ENCODE measurements at regions not wholly inside any gene's neighbourhood (a gene's known extent, or its start where the extent isn't known, plus 50 kb on each side); places are given as distances from the start of the nearest gene placed in this dataset.
"Not testable (repeated sequence)": the region's sequence is repeated elsewhere in the genome, so short reads cannot be mapped to it uniquely, and the experiment has no call there.

GRCh38 chr4:66273110-66273509, 602.8 kb upstream of the EPHA5 start:
- Histone ChIP-seq H3K36me3 (ENCODE audit: control insufficient read depth, insufficient read depth, low read length) (no peaks in the 10 kb centered on the region), H2AFZ (ENCODE audit: low read length) (no peak overlapping the region), H3K9ac (ENCODE audit: insufficient read depth, low read length) (no peak overlapping the region), H3K79me2 (ENCODE audit: control insufficient read depth, insufficient read depth, low read length) (no peaks in the 10 kb centered on the region), H3K4me1 (ENCODE audit: control insufficient read depth, extremely low read depth, insufficient read depth, low read length) (no peaks in the 10 kb centered on the region), H3K9me3 (ENCODE audit: control insufficient read depth, insufficient read depth, low read depth, low read length) (no peaks in the 10 kb centered on the region), H4K20me1 (ENCODE audit: control insufficient read depth, extremely low read depth, insufficient read depth, low read length) (no peaks in the 10 kb centered on the region), H3K4me3 (replicated peaks in 1 of 4; ENCODE audit: control extremely low read depth in 1 of 4, insufficient read depth in 1 of 4, low read depth in 3 of 4, low read length in 4 of 4) (no peak overlapping the region), H3K27ac (ENCODE audit: insufficient read depth, low read length) (no peak overlapping the region), H3K27me3 (ENCODE audit: control insufficient read depth, insufficient read depth, low read length) (no peaks in the 10 kb centered on the region), H3K4me2 (ENCODE audit: extremely low read depth, insufficient read depth, low read length) (no peak overlapping the region)
- DNase-seq (ENCODE audit: low read depth in 2 of 2), result no peak
- no peak for TF ChIP-seq EZH2 (IDR thresholded peaks at IDR 0.05; ENCODE audit: low read length, missing control alignments)
- no peak for TF ChIP-seq CTCF (conservative IDR thresholded peaks at IDR 0.05 in 1 of 2, IDR thresholded peaks at IDR 0.05 in 1 of 2; ENCODE audit: low read depth in 1 of 2, low read length in 2 of 2)

- peak in 1 of 2 donors; percentile 59 for DNase-seq (ENCODE audit: low read depth in 2 of 2)
- H3K4me2 ChIP-seq (ENCODE audit: extremely low read depth, insufficient read depth, low read length); H3K9me3 ChIP-seq (ENCODE audit: control insufficient read depth, insufficient read depth, low read depth, low read length); H3K4me1 ChIP-seq (ENCODE audit: control insufficient read depth, extremely low read depth, insufficient read depth, low read length); H2AFZ ChIP-seq (ENCODE audit: low read length); H4K20me1 ChIP-seq (ENCODE audit: control insufficient read depth, extremely low read depth, insufficient read depth, low read length); H3K27ac ChIP-seq (ENCODE audit: insufficient read depth, low read length); H3K79me2 ChIP-seq (ENCODE audit: control insufficient read depth, insufficient read depth, low read length); H3K4me3 ChIP-seq (replicated peaks in 1 of 4; ENCODE audit: control extremely low read depth in 1 of 4, insufficient read depth in 1 of 4, low read depth in 3 of 4, low read length in 4 of 4); H3K36me3 ChIP-seq (ENCODE audit: control insufficient read depth, insufficient read depth, low read length); H3K9ac ChIP-seq (ENCODE audit: insufficient read depth, low read length); H3K27me3 ChIP-seq (ENCODE audit: control insufficient read depth, insufficient read depth, low read length): not testable (repeated sequence)
Measured at GRCh38 chr4:66270356-66270755, 600.1 kb upstream of the EPHA5 start.

GRCh38 chr4:66266554-66266953, 596.3 kb upstream of the EPHA5 start:
- not testable (repeated sequence) for H3K36me3 ChIP-seq (ENCODE audit: control insufficient read depth, insufficient read depth, low read length); H3K9ac ChIP-seq (ENCODE audit: insufficient read depth, low read length); H3K79me2 ChIP-seq (ENCODE audit: control insufficient read depth, insufficient read depth, low read length); H3K4me2 ChIP-seq (ENCODE audit: extremely low read depth, insufficient read depth, low read length); H3K4me1 ChIP-seq (ENCODE audit: control insufficient read depth, extremely low read depth, insufficient read depth, low read length); H4K20me1 ChIP-seq (ENCODE audit: control insufficient read depth, extremely low read depth, insufficient read depth, low read length); H2AFZ ChIP-seq (ENCODE audit: low read length); H3K27me3 ChIP-seq (ENCODE audit: control insufficient read depth, insufficient read depth, low read length); H3K9me3 ChIP-seq (ENCODE audit: control insufficient read depth, insufficient read depth, low read depth, low read length); DNase-seq (ENCODE audit: low read depth in 2 of 2); H3K4me3 ChIP-seq (replicated peaks in 1 of 4; ENCODE audit: control extremely low read depth in 1 of 4, insufficient read depth in 1 of 4, low read depth in 3 of 4, low read length in 4 of 4); H3K27ac ChIP-seq (ENCODE audit: insufficient read depth, low read length)

- DNase-seq (ENCODE audit: low read depth in 2 of 2), result no peak
- H2AFZ ChIP-seq (ENCODE audit: low read length), result no peak overlapping the region
- H3K79me2 ChIP-seq (ENCODE audit: control insufficient read depth, insufficient read depth, low read length), result no peaks in the 10 kb centered on the region
- H4K20me1 ChIP-seq (ENCODE audit: control insufficient read depth, extremely low read depth, insufficient read depth, low read length), result no peaks in the 10 kb centered on the region
- no peak overlapping the region for H3K4me3 ChIP-seq (replicated peaks in 1 of 4; ENCODE audit: control extremely low read depth in 1 of 4, insufficient read depth in 1 of 4, low read depth in 3 of 4, low read length in 4 of 4)
- no peaks in the 10 kb centered on the region for H3K4me1 ChIP-seq (ENCODE audit: control insufficient read depth, extremely low read depth, insufficient read depth, low read length)
- no peaks in the 10 kb centered on the region for H3K9me3 ChIP-seq (ENCODE audit: control insufficient read depth, insufficient read depth, low read depth, low read length)
- TF ChIP-seq CTCF (conservative IDR thresholded peaks at IDR 0.05 in 1 of 2, IDR thresholded peaks at IDR 0.05 in 1 of 2; ENCODE audit: low read depth in 1 of 2, low read length in 2 of 2) (no peak), EZH2 (IDR thresholded peaks at IDR 0.05; ENCODE audit: low read length, missing control alignments) (no peak)
- no peak overlapping the region for H3K9ac ChIP-seq (ENCODE audit: insufficient read depth, low read length)
- H3K27ac ChIP-seq (ENCODE audit: insufficient read depth, low read length), result no peak overlapping the region
- no peaks in the 10 kb centered on the region for H3K27me3 ChIP-seq (ENCODE audit: control insufficient read depth, insufficient read depth, low read length)
- no peak overlapping the region for H3K4me2 ChIP-seq (ENCODE audit: extremely low read depth, insufficient read depth, low read length)
- H3K36me3 ChIP-seq (ENCODE audit: control insufficient read depth, insufficient read depth, low read length), result no peaks in the 10 kb centered on the region
Measured at GRCh38 chr4:66266035-66266434, 595.7 kb upstream of the EPHA5 start.
